IPS-NIHi7 (cell line): ENCODE measurements at regions not wholly inside any gene's neighbourhood (a gene's known extent, or its start where the extent isn't known, plus 50 kb on each side); places are given as distances from the start of the nearest gene placed in this dataset.
"Not testable (repeated sequence)": the region's sequence is repeated elsewhere in the genome, so short reads cannot be mapped to it uniquely, and the experiment has no call there.

Experiments used
- DNase-seq: peaks from one replicate; pipeline ENCODE4 v3.0.0; 2012; ENCODE audit warnings: mixed read lengths; ENCODE audit errors: extremely low spot score

GRCh38 chrX:38473701-38474100 is 87.6 kb upstream of the TSPAN7 start:
- no peak for DNase-seq

- peak; percentile 48 for DNase-seq
These were observed 86.8 kb upstream of the TSPAN7 start for GRCh38 chrX:38474543-38474942.

DNA sequence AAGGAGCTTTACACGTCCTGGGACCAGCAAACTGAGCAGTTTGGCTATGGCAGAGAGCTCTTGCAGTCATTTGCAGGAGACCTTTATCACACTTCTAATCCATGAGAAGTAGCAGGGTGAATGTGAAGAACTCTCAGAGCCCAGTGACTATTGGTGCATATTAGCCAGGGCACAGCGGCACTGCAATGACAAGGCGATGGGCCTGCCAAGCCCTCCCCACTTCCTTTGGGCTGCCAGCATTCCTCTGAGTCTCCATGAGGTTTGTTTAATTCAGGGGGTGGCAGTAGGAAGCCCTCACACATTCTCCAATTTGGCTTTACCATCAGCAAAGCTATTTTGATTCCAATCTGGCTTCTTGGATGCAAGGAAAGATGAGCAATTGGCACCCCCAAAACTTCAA is 79.2 kb upstream of the TSPAN7 start:
- DNase-seq = no peak

- no peak for DNase-seq
These were observed 76.5 kb upstream of the TSPAN7 start for GRCh38 chrX:38484607-38485498.

GRCh38 chrX:38489341-38489740 is 72.0 kb upstream of the TSPAN7 start:
- DNase-seq = no peak

GRCh38 chrX:38494239-38494823 is 67.0 kb upstream of the TSPAN7 start:
- no peak for DNase-seq

DNA sequence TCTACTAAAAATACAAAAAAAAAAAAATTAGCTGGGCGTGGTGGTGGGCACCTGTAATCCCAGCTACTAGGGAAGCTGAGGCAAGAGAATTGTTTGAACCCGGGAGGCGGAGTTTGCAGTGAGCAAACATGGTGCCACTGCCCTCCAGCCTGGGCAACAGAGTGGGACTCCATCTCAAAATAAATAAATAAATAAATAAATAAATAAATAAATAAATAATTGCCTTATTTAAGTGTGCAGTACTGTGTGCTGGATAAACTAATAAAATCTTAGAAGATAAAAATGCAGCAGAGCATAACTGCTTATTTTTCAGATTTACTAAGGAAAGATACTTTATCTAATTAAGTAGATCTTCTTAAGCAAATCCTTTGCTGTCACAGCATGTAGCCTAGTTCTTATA is 61.7 kb upstream of the TSPAN7 start:
- not testable (repeated sequence) for DNase-seq

- no peak for DNase-seq
These were observed 61.2 kb upstream of the TSPAN7 start for GRCh38 chrX:38500141-38500540.

- no peak for DNase-seq
These were observed 60.5 kb upstream of the TSPAN7 start for GRCh38 chrX:38500866-38501265.

GRCh38 chrX:38505583-38505982 is 55.8 kb upstream of the TSPAN7 start:
- no peak for DNase-seq
